Activated T-cell treated with anti-CD3 and anti-CD28 coated beads for 48 hours (primary cell): ENCODE measurements at regions not wholly inside any gene's neighbourhood (a gene's known extent, or its start where the extent isn't known, plus 50 kb on each side); places are given as distances from the start of the nearest gene placed in this dataset.

Experiments used
- DNase-seq: peaks from one replicate; pipeline ENCODE4 v3.0.0-alpha.2; 2020; ENCODE audit warnings: low read depth

GRCh38 chr13:109595471-109595870 is 190.9 kb downstream of the IRS2 start:
- DNase-seq = no peak

DNA sequence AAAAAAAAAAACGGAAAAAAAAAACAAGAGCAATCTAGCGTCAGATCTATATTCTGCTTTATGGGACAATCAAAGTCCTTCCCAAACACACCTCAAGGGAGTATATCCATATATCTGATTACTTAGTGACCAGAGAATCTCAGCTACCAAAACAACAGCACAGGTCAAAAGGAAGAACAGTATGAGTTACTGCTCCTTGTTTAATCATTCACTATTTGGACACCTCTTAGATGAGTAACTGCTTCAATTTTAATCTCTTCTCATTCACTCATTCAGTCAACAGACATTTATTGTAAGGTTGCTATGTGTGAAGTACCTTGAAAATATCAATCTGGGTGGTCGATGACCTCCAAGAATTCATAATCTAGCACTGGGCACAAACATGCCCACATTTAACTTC is 193.2 kb downstream of the IRS2 start:
- DNase-seq = no peak

DNA sequence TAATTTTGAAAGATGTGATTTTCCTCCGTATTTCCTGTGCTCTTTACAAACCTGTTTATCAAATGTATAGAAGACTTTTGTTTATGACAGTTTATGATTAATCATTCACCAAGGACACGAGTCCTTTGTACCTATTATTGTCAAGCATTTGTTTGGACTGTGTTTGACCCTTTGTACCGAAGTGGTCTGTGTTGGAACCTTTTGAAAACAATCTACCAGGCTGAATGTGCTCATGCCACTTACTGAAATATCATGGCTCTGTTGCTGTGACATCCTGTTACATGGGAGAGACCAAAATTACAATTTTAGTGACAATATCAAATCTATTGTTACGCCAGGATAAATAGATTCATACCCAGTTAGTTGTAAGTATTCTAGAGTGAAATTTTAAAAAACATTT is 193.6 kb downstream of the IRS2 start:
- DNase-seq = no peak

GRCh38 chr13:109587689-109588088 is 198.7 kb downstream of the IRS2 start:
- no peak for DNase-seq

- no peak for DNase-seq
Observed at GRCh38 chr13:109586509-109587346, 199.7 kb downstream of the IRS2 start.

GRCh38 chr13:109584844-109585361 is 201.5 kb downstream of the IRS2 start:
- DNase-seq = no peak

GRCh38 chr13:109577191-109577700 is 209.1 kb downstream of the IRS2 start:
- no peak for DNase-seq

GRCh38 chr13:109576331-109576813 is 210.0 kb downstream of the IRS2 start:
- no peak for DNase-seq

GRCh38 chr13:109575821-109576220 is 210.6 kb downstream of the IRS2 start:
- no peak for DNase-seq

- DNase-seq = no peak
Observed at GRCh38 chr13:109572389-109572788, 214.0 kb downstream of the IRS2 start.

GRCh38 chr13:109569958-109570711 is 216.2 kb downstream of the IRS2 start:
- peak; percentile 6 for DNase-seq

- no peak for DNase-seq
Observed at GRCh38 chr13:109568339-109568818, 218.0 kb downstream of the IRS2 start.

- no peak for DNase-seq
Observed at GRCh38 chr13:109567315-109567714, 219.1 kb downstream of the IRS2 start.

GRCh38 chr13:109565877-109566276 is 220.5 kb downstream of the IRS2 start:
- DNase-seq = no peak

DNA sequence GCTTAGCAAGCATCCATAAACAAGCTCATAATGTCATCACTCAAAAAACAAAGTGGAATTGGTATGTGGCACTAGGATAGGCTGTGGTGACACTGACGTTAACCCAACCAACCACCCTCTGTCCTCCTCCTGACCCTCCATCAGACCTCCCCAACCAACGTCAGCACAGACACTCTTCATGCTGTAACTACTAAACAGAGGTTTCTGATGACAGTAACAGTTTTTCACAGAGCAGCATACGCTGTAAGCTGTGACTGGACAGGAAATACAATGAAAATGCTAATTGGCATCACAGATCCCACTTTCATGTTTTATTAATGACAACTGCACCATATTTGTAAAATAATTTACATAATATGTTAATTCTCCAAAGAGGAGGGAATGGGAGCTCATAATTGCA is 238.0 kb downstream of the IRS2 start:
- no peak for DNase-seq

- no peak for DNase-seq
Observed at GRCh38 chr13:109547942-109548341, 238.4 kb downstream of the IRS2 start.

GRCh38 chr13:109545931-109546330 is 240.5 kb downstream of the IRS2 start:
- no peak for DNase-seq

GRCh38 chr13:109541081-109541480 is 245.3 kb downstream of the IRS2 start:
- no peak for DNase-seq

DNA sequence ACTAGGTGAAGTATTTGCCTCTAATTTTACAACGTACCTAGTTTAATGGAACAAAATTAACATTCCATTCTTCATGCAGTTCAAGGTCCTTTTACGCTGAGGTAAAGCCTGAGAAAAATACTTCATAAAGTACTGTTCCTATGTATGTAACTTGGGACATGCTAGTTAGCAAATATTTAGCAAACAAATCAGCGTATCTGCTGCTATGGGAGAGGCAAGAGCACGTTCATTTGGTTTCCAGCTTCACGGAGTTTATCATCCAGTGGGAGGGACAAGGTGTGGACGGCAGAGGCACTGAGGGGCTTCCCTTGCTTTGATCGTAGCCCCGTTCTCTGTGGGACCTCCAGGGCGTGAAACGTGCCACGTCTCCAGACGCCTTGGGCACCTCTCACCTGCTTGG is 248.8 kb downstream of the IRS2 start:
- no peak for DNase-seq

DNA sequence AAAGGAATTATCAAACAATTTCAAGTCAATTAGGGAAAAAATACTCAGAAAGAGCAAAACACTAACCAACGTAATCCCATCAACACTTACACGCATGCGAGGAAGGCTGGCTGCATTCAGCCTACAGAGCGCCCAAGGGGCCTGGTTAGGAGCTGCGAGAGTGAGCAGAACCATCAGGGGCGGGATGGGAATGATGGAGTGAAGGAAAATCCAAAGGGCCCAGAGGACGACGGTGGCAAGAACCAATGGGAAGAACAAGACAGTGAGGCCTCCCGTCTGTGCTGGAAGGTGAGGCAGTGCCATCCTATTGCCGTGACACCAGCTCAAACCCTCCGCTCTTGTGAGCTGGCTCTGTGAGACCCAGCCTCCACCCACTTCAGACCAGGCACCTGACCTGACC is 253.0 kb downstream of the IRS2 start:
- no peak for DNase-seq

DNA sequence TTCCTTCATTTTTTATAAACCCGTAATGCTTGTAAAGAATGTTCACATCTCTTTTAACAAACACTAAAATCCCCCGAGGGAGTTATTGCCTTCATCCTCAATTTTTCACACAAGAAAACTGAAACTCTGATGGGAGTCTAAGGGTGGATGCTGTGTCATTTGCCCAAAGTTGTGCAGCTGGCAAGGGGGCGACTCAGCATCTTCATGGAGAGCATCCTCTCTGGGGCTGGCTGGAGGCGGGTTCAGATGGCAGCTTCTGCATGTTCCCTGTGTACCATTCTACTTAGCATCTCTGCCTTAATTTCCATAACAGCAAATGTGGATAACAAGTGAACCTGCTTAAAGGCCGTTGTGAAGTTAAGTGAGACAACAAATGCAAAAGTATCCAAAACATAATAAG is 256.4 kb downstream of the IRS2 start:
- no peak for DNase-seq

DNA sequence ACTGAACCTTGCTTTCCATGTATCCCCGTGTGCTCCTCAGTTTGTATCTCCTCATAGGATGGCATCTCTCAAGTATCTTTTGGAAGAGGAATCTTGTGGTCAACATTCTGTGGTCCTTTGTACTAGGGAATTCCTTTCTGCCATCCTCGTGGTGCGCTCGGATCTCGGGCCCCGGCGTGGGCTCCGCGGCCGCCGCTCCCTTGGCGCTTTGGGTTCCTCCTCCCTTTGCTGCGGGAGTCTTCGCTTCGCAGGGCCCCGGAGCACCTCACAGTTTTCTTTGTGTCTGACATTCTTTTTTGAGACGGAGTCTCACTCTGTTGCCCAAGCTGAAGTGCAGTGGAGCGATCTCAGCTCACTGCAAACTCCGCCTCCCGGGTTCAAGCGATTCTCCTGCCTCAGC is 264.7 kb downstream of the IRS2 start:
- no peak for DNase-seq

GRCh38 chr13:109517517-109517916 is 268.9 kb downstream of the IRS2 start:
- DNase-seq = no peak
